GM21367 (cell line): ENCODE measurements at regions not wholly inside any gene's neighbourhood (a gene's known extent, or its start where the extent isn't known, plus 50 kb on each side); places are given as distances from the start of the nearest gene placed in this dataset.

Experiments
- ATAC-seq: cut with Tn5 transposase; IDR thresholded peaks from one replicate; pipeline ENCODE4 v1.9.1; 2021; ENCODE audit not compliant: unreplicated experiment

DNA sequence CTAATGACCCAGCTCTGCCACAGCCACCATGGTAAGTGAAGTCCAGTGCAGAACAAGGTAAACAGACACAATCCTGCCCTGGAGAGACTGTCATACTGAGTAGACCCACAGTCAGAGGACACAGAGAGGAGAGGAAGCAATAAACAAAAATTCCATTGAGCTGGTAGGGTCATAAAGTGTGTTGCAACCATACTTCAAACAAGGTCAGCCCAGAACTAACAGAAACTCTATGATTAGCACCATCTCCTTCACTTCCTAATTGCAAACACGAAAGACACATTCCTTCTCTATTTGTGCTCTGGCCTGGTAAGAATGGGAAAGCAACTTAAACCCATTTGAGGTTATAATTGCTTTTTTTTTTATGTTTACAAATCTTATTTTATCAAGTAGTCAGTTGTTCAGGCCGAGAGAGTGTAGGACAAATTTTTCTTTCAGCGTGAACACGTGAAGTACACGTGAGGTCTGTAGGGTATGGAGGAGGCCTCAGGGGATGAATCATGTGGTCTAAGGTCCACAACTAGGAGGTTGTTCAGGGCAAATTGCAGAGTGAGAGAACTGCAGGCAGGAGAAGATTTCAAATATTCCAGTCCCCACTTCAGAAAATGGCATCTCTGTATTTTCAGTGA is 71.4 kb upstream of the GLS start:
- ATAC-seq = no peak

DNA sequence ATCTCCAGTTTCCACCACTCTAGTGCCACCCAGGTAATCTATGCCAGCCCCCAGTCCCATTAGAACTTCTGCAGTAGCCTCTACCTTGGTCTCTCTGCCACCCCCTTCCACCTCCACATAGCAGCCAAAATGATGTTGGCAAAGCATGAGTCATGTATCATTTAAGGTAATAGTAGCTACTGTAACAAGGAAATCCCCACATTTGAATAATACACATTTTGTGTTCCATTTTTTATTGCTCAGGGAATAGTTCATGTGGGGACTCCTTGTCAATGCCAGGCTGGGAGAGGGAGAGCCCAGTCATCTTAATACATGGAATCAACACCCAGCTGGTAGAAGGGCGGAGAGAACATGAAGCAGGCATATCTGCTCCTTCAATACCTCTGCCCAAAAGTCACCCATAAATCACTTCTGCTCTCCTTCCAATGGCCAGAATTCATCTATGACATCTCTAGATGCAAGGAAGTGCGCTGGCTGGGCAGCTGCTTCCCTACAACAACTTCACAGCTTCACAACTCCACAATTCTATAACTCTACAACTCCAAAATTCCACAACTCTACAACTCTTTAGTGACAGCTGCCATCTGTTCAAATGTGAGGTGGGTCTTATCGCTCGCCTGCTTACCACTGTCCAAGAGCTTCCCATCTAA is 70.6 kb upstream of the GLS start:
- ATAC-seq = no peak

GRCh38 chr2:190810981-190811587 is 69.5 kb upstream of the GLS start:
- no peak for ATAC-seq

DNA sequence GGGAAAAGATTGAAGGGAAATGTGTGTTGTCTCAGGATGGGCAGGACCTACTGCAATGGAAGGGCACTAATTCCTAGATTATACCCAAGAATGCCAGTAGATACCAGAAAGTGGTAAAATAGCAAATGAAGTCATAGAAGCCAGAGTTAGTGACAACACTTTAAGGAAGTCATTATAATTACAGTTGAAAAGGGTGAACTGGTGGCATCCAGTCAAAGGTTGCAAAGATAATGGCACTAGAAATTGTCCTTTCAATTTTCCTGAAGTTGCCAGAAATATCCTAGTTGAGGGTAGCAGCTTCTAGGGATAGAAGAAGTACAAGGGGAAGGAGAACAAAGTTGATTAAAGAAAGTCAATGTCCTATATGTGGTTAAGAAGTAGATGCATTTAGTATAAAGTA is 68.8 kb upstream of the GLS start:
- no peak for ATAC-seq

- ATAC-seq = no peak
These were observed 67.9 kb upstream of the GLS start for GRCh38 chr2:190812506-190813294.

GRCh38 chr2:190815226-190815625 is 65.4 kb upstream of the GLS start:
- no peak for ATAC-seq

DNA sequence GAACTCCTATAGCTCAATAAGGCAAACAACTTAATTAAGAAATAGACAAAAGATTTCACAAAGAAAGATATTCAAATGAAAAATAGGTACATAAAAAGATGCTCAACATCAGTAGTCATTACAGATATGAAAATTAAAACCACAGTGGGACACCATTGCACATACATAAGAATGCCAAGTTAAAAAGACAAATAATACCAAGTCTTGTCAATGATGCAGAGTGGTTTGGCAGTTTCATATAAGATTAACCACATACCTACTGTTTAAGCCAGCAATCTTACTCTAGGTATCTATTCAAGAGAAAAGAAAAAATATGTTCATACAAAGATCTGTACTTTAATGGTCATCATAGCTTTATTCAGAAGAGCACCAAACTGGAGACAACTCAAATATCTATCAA is 63.5 kb upstream of the GLS start:
- no peak for ATAC-seq

DNA sequence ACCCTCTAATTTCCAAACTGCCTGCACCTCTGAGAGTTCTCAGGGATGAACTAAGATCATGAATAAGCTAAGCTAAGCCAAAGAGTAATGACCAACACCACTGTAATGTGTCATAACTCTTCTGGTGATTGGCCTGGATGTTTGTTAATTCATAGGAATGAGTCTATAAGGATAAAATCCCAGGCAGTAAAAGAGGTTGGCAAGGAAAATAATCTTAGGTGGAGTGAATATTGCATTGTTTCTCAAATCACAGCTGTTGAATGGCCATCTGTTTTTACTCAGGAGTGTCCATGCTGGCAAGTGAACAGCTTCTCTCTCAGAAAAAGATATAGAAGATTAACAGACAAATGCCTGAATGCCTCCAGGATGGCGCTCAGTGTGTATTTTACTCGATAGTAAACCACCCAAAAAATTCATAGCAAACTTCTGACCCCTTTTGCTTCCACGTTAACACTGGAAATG is 60.8 kb upstream of the GLS start:
- no peak for ATAC-seq

DNA sequence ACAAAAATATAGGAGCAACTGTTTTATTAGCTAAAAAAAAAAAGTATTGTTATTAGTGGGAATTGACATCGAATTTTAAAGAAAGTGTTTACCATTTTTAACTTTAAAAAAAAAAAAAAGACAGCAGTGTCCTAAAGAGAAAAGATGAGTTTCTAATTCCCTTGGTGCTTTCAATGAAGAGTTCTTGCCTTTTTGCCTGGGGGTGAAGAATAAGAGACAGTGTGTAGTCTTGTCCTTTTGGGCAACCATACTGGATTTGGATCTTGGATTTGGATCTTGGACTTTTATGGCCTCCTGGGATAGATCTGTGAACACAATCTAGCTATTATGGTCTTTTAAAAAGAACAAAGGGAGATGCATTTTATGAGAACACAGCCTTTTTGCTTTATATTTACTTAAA is 60.2 kb upstream of the GLS start:
- ATAC-seq = no peak

DNA sequence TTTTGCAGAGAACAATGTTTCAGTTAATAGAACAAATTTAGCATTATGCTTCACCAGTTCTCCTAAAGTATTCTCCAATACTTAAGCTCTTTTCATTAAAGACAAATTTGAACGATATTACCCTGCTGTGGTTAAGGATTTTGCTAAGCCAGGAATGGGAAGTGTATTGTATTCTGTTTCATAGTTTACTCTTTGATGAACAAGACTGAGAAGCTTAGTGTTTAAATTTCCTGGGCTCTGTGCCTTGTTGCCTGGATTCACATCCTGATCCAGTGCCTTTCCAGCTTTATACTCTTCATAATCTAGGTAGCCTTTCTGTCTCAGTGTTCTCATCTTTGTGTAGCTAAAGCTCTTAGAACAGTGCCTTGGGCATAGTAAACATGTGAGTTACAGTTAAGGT is 58.6 kb upstream of the GLS start:
- ATAC-seq = no peak

DNA sequence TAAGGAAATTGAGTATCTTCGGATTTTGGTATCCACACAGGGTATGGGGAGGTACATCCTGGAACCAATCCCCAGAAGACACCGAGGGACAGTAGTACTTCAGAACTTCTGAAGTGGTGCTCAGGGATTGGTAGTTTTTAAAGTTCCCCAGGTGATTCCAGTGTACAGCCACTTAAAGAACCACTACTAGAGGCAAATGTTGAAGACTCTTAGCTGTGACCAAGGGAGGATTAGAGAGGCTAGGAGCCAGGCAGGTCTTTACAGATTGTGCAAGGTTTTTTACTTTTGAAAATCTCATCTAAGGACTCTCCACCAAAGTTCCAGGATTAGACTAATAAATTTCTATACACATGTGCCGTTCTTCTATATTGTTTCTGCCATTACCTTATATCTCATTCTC is 52.9 kb upstream of the GLS start:
- ATAC-seq = no peak

- ATAC-seq = no peak
These were observed 51.0 kb upstream of the GLS start for GRCh38 chr2:190829642-190830041.
